GM18511 (cell line): ENCODE measurements at regions not wholly inside any gene's neighbourhood (a gene's known extent, or its start where the extent isn't known, plus 50 kb on each side); places are given as distances from the start of the nearest gene placed in this dataset.
"Not testable (repeated sequence)": the region's sequence is repeated elsewhere in the genome, so short reads cannot be mapped to it uniquely, and the experiment has no call there.

Source experiments
- ATAC-seq: cut with Tn5 transposase; IDR thresholded peaks from one replicate; pipeline ENCODE4 v1.9.1; 2021; ENCODE audit warnings: mild to moderate bottlenecking, moderate library complexity; ENCODE audit not compliant: unreplicated experiment

DNA sequence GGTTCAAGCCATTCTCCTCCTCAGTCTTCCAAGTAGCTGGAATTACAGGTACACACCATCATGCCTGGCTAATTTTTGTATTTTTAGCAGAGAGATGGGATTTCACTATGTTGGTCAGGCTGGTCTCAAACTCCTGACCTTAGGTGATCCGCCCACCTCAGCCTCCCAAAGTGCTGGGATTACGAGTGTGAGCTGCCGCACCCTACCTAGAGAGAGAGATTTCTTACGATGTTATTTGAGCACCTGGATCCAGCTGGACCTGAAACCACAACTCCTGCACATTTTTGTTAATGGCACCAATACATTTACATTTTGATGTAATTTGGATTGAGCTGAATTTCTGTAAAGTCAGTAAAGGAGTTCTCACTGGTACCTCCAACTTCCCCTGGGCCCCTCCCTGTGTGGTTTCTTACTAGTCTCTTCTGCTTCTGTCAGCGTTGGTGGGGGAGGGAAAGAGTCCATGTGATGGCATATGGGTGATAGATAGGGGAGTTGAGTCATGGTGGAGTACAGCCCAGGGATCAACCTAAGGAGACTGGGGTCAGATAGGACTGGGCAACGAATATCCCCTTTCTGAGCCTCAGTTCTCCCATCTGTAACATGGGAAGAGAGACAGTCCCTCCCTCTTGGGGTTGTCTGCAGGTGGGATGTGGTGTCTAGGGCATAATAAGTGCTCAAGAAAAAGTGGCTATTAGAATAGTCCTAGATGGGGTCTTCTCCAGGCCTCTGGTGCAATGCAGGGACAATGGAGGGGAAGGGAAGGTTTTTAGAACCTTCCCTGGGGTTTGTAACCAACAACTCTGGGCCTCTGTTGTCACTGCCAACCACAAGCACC, 83.3 kb upstream of the MED13L start:
- no peak for ATAC-seq

DNA sequence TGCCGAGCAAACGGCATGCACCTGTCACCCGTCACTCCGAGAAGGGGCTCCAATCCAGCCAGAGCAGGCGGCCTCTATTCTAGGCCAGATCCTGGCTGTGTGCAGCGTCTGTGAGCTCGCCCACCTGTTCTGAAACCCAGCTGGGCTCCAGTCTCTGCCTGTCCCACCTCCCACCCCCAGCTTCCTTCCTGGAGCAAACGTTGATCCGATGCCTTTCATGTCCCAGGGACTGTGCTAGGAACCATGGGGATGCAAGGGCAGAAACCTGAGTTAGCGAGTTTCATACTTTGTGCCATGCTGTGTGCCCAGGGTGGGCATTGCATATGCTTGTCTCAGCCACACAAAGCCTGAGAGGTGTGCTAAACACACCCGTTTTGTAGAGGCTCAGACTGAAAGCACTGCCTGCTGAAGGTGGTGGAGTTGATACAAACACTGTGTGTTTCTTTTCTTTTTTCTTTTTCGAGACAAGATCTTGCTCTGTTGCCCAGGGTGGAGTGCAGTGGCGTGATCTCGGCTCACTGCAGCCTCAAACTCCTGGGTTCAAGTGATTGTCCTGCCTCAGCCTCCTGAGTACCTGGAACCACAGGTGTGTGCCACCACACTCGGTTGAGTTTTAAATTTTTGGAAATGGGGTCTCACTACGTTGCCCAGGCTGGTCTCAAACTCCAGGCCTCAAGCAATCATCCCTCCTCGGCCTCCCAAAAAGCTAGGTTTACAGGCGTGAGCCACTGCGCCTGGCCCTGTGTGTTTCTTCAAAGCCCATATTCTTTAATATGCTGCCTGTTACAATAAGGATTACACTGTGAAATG, 84.1 kb upstream of the MED13L start:
- no peak for ATAC-seq

DNA sequence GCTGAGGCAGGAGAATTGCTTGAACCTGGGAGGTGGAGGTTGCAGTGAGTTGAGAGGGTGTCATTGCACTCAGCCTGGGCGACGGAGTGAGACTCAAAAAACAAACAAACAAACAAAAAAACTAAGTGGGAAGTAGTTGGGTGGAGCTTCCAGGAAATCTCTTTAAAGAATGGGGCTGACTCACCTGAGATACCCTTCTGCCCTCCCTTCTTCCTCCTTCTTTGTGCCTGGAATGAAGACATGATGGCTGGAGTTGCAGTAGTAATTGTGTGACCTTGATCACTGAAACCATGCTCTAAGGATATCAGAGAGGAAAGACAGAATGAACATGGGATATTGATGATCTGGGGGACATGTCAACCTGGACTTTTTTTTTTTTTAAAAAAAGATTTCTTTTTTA, 87.6 kb upstream of the MED13L start:
- no peak for ATAC-seq

DNA sequence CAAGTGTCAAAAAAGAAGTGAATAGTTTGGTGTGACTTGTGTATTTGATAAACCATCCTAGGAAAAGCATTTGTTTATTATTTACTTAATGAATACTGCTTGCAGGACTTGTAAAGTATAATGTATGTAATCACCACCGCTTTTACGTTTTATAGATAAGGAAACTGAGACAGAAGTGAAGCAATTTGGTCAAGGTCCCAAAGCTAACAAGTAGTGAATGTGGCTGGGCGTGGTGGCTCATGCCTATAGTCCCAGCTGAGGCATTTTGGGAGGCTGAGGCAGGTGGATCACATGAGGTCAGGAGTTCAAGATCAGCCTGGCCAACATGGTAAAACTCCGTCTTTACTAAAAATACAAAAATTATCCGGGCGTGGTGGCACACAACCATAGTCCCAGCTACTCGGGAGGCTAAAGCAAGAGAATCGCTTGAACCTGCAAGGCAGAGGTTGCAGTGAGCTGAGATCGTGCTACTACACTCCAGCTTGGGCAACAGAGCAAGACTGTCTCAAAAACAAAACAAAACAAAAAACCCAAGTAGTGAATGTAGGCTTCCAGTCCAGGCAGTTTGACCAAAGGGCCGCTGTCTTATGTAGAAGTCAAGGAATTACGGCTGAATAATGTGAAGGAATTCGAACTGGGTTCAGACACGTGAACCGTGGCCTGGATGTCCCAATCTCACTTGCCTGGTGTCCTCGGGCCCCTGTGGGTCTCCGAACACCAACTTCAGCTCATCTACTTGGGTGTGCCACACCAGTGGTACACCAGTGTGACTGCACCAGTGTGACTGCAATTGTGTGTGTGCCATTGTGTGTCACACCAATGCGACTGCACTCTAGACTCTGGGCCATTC, 88.3 kb upstream of the MED13L start:
- no peak for ATAC-seq

DNA sequence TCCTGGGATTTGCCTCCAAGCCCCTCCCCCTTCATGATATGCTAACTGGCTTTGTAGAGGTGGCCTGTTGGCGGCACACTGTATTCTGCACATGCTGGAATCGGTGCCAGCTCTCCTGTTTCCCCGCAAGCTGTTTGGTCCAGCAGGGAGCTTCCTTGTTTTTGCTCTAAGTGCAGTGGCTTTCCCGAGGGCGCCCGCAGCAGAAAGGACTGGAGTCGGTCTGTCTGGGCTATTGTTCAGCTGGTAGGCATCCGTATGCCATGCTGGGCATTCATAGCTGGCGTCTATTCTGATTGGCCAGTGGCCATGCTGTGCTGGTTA, 88.9 kb upstream of the MED13L start:
- no peak for ATAC-seq

DNA sequence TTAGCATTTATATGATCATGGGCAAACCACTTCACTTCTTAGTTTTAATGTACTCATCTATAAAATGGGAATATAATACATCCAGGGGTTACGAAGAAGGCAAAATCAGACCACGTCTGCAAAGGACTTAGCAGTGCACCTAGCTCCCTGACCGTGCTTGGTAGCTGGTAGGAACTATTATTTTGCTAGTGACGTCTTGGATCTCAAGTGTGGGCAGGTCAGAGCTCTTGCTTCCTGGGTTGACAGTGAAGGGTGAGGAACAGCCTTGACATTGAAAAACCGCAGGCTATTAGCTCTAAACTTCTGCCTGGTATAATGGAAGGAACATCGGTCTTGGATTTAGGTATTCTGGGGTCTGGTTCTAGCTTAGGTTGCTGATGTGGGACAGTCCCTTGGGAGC, 89.3 kb upstream of the MED13L start:
- no peak for ATAC-seq

DNA sequence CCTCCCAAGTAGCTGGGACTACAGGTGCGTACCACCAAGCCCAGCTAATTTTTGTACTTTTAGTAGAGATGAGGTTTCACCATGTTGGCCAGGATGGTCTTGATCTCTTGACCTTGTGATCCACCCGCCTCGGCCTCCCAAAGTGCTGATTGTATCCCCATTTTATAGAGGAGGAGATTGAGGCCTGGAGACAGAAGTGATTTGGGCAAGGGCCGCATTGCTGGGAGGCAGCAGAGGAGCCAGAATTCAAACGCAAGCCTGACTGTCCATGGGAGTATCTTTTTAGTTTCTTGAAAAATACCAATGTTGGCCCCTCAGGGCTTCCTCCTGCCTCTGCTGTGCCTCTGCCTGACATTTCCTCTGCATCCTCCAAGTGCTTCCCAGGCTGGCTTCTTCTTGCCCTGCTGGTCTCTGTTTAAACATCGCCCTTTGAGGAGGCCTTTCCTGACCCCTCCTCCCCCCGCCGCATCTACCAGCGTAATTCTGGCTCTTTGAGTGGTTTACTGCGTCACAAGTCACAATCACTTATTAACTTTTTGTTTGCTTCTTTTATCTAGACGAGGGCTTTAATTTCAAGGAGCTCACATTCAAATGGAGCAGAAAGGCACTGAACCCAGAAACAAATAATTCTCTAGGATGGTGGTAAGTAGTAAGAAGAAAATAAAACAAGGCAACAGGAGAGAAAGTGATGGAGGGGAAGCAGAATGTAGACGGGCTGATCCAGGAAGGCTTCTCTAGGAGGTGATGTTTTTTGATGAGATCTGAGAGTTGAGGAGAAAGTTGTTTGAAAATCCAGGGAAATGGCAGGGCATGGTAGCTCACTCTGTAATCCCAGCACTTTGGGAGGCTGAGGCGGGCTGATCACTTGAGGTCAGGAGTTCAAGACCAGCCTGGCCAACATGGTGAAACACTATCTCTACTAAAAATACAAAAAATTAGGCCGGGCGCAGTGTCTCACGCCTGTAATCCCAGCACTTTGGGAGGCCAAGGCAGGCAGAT, 91.0 kb upstream of the MED13L start:
- no peak for ATAC-seq

DNA sequence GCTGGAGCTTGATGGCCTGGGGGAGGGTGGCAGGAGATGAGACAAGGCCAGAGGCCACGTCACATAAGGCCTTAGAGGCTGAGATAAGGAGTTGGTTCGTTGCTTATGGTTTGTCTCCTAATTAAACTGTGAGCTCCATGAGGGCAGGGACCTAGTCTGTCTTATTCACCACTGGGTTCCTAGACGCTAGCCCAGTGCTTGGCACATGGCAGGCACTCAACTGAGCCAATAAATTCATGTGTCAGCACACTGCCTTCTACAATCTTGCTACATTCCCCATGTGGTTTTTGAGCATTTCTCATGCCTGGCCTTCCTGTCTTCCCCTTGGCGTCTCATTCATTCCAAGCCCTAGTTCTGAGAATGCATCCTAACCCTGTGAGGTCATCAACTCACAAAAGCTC, 92.5 kb upstream of the MED13L start:
- ATAC-seq: no peak

DNA sequence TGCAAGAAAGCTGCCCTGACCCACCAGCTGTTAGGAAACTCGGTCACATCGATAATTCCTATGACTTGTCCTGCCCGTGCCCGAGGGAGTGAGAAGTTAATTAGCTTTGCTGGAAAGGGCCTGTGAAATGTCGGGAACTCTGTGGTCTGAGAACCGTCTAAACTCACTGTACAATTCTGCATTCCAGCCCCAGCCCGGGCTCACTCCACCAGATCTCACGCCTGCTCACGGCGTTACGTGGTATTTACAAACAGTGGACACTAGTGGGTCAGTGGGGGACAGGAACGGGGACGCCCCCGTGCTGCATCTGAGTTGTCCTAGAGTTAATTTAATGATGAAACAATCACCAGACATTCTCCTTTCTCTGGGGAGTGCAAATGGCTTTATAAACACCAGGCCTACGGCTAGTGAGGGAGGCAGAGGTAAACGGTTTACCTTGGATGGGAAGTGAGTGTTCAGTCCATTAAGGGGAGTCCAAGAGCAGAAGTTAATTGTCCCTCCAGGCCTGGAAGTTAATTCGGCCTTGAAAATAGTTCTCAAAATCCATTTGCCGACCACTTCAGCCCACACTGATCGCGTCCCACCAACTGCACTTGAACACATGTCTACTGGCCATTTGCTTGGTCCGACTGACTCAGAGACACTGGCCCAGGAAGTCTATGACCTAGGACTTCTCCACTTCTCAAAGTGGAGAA, 93.5 kb upstream of the MED13L start:
- ATAC-seq: no peak

DNA sequence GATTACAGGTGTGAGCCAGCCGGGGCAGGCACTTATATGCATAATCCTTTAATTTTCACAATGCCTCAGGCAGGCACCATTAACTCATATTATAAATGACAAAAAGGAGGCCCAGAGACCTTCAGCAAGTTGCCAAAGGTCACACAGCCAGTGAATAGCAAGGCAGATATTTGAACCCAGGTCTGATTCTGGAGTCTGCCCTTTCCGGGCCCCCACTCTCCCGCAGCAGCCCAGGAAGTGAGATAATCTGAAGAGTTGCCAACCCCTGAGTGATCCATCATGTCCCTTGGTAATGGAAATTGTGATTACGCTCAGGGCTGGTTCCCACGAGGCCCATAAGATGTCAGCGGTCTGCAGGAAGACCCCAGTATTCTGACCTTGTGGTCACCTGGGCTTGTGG, 95.3 kb upstream of the MED13L start:
- no peak for ATAC-seq

DNA sequence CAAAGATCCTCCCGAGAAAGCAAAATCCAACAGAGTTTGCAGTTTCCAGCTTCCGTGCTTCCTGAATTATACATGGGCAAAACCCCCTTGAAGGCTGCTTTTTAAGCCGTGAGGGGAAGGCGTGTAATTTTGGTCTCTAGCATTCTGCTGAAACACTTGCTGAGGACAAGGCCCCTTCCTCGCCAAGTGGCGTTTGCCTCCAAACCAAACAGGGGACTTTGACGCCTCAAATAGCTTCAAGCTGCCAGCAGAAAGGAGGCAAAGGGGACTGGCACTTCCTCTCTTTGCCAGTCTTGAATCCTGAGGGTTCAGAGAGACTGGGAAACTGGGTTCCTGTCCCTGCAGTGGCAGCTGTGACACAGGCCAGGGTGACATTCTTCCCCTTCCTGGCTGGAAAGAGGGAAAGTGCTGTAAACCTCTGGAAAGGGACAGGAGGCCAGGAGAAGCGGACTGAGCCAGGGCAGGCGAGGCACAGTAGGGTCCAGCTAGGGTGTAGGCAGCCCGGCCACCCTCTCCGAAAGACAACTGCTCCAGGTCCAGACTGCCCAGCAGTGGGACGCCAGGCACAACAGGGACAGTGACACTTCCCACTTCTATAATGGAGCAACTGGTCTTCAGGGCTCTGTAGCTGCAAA, 96.2 kb upstream of the MED13L start:
- no peak for ATAC-seq

DNA sequence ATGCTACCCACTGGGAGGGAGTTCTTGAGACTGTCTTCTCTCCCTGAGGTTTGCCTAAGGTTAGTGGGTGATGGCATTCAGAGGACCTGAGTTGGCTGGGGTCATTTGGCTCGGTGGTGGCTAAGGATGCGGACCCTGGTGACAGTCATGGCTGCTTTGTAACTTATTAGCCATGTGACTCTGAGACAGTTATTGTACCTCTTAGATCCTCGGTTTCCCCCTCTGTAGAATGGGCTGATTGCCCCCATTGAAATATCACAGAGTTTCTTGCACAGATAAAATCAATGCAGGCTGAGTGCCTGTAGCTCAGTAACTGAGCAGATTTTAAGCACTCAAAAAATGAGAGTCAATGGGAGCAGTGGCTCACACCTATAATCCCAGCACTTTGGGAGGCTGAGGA, 96.7 kb upstream of the MED13L start:
- no peak for ATAC-seq

DNA sequence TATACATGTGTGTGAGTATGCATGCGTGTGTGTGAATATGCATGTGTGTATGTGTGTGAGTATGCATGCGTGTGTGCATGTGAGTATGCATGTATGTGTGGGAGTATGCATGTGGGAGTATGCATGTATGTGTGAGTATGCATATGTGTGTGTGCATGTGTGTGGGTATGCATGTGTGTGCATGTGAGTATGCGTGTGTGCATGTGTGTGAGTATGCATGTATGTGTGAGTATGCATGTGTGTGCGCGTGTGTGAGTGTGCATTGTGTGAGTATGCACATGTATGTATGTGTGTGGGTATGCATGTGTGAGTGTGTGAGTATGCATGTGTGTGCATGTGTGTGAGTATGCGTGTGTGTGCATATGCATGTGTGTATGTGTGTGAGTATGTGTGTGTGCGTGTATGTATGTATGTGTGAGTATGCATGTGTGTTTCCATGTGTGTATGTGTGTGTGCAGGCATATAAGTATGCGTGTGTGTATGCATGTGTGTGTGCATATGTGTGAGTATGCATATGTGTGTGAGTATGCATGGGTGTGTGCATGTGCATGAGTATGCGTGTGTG, 97.9 kb upstream of the MED13L start:
- no peak for ATAC-seq

DNA sequence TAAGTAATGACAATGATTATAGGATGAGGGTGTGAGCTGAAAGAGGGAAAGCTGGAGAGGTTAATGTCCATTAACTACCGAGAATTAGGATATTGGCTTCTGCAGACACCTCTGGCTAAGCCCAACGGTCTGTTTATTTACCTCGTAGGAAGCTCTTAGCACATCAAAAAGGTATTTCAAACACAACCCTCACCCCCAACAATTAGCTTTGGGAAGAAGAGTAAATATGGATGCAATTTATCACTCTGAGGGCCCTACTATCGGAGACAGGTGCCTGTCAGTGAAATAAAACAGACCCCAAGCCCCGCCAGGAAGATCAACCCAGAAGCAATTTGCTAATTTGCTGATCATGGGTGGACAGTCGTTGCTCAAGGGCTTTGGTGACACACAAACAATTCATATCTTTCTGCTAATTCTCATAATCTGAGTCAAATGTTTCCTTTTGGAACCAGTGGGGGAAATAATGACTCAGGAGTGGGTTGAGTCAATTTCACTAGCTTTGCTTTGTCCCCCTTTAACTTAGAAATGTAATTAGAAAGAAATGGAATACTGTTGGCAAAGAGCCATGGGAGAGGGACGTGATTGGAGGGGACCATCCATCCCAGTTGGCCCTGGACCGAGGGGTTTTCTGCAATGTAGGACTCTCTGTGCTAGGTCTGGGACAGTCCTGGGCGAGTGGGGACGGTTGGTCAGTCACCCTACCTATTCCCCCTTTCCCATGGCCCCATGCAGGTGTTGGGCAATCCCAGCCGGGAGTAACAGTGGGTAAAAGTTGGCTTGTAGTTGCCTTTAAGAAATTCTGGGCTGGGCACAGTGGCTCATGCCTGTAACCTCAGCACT, 99.1 kb upstream of the MED13L start:
- ATAC-seq: no peak

DNA sequence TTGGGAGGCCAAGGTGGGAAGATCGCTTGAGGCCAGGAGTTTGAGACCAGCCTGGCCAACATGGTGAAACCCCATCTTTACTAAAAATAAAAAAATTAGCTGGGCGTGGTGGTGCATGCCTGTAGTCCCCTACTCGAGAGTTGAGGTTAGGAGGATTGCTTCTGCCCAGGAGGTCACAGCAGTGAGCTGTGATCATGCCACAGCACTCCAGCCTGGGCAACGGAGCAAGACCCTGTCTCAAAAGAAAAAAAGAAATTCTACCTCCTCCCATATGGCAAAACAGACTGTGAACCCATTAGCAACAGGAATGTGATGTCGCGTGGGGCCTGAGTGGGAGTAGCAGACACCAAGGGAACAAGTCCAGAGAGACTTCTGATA, 99.7 kb upstream of the MED13L start:
- not testable (repeated sequence) for ATAC-seq

DNA sequence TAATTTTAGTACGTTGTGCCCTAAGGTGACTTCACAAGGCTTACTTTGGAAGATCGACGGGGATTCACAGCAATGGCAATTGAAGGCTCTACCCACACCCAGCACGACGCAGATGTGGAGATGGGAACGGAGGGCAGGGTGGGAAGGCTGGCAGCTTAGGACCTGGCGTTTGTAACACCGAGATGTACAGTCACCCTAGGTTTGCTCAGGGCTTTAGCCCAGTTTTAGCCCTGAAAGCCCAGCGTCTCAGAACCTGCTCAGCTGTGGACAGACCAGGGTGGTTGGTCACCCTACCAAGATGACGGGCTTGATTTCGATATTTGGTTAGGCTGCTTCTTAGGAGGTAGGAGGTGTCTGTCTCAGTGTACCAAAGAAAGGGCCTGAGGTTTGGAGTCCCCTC, 100.5 kb upstream of the MED13L start:
- no peak for ATAC-seq

DNA sequence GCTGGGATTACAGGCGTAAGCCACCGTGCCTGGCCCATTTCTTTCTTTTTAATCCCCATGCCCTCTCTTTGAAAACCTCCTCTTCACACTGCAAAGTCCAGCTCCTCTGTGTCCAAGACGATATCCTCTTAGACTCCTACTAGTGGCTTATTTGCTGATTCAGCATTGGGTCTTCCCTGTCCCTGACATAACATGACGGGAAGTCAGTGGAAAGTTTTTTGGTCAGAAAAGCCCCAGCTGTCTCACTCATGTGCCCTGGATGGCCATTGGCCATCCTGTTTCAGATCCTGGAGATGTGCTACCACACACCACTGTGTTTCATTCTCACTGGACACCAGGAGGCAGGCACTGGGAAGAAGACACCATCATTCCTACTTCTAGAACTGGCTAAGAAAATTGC, 102.6 kb upstream of the MED13L start:
- no peak for ATAC-seq

DNA sequence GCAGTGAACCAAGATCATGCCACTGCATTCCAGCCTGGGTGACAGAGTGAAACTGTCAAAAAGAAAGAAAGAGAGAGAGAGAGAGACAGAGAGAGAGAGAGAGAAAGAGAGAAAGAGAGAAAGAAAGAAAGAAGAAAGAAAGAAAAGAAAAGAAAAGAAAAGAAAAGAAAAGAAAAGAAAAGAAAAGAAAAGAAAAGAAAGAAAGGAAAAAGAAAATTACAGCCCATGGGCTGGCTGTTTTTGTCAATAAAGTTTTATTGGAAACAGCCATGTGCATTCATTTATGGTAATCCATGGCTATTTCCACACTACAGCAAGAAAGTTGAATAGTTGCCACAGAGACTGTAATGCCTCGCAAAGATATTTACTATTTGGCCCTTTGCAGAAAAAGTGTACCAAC, 103.2 kb upstream of the MED13L start:
- ATAC-seq: not testable (repeated sequence)
